ENCODE measurements at regions not wholly inside any gene's neighbourhood (a gene's known extent, or its start where the extent isn't known, plus 50 kb on each side); places are given as distances from the start of the nearest gene placed in this dataset.

- peaks cover 29% of the 10 kb centered on the region for H3K4me1 Mint-ChIP-seq
- no peaks in the 10 kb centered on the region for H3K27me3 Mint-ChIP-seq (ENCODE audit: low read depth)
- H3K36me3 Mint-ChIP-seq (ENCODE audit: low read depth), result no peaks in the 10 kb centered on the region
- H3K9me3 Mint-ChIP-seq, result peaks cover 4% of the 10 kb centered on the region
- H3K27ac Mint-ChIP-seq (ENCODE audit: unreplicated experiment), result no peak overlapping the region
- no peak overlapping the region for H3K4me3 Mint-ChIP-seq
- TF ChIP-seq CTCF (conservative IDR thresholded peaks at IDR 0.05), result no peak
- DNase-seq (ENCODE audit: low read depth, low spot score), result no peak
These were observed 113.5 kb upstream of the KIRREL3 start for GRCh38 chr11:127114035-127114434.

- H3K4me3 Mint-ChIP-seq, result no peak overlapping the region
- H3K4me1 Mint-ChIP-seq, result peaks cover 30% of the 10 kb centered on the region
- peak overlapping the region; percentile 79 for H3K27ac Mint-ChIP-seq (ENCODE audit: unreplicated experiment)
These were observed 110.0 kb upstream of the KIRREL3 start for GRCh38 chr11:127110542-127110941.

GRCh38 chr11:127109796-127110480, 109.4 kb upstream of the KIRREL3 start:
- peaks cover 1% of the 10 kb centered on the region for H3K9me3 Mint-ChIP-seq
- no peak overlapping the region for H3K4me3 Mint-ChIP-seq
- peaks cover 34% of the 10 kb centered on the region for H3K4me1 Mint-ChIP-seq
- H3K27me3 Mint-ChIP-seq (ENCODE audit: low read depth), result no peaks in the 10 kb centered on the region
- no peak for TF ChIP-seq CTCF (conservative IDR thresholded peaks at IDR 0.05)
- H3K27ac Mint-ChIP-seq (ENCODE audit: unreplicated experiment), result no peak overlapping the region
- no peak for DNase-seq (ENCODE audit: low read depth, low spot score)
- no peaks in the 10 kb centered on the region for H3K36me3 Mint-ChIP-seq (ENCODE audit: low read depth)

More at GRCh38 chr11:127110542-127110941, 110.0 kb upstream of the KIRREL3 start:
- no peaks in the 10 kb centered on the region for H3K36me3 Mint-ChIP-seq (ENCODE audit: low read depth)
- TF ChIP-seq CTCF (conservative IDR thresholded peaks at IDR 0.05), result no peak
- peaks cover 4% of the 10 kb centered on the region for H3K9me3 Mint-ChIP-seq
- H3K27me3 Mint-ChIP-seq (ENCODE audit: low read depth), result no peaks in the 10 kb centered on the region
- DNase-seq (ENCODE audit: low read depth, low spot score), result no peak

- no peak for DNase-seq (ENCODE audit: low read depth, low spot score)
- Mint-ChIP-seq H3K36me3 (ENCODE audit: low read depth) (no peaks in the 10 kb centered on the region), H3K4me1 (peaks cover 42% of the 10 kb centered on the region), H3K4me3 (no peak overlapping the region), H3K27me3 (ENCODE audit: low read depth) (no peaks in the 10 kb centered on the region), H3K9me3 (no peaks in the 10 kb centered on the region), H3K27ac (ENCODE audit: unreplicated experiment) (no peak overlapping the region)
- no peak for TF ChIP-seq CTCF (conservative IDR thresholded peaks at IDR 0.05)
These were observed 108.3 kb upstream of the KIRREL3 start for GRCh38 chr11:127108838-127109237.

GRCh38 chr11:127106938-127107337, 106.4 kb upstream of the KIRREL3 start:
- Mint-ChIP-seq H3K27me3 (ENCODE audit: low read depth) (no peaks in the 10 kb centered on the region), H3K36me3 (ENCODE audit: low read depth) (no peaks in the 10 kb centered on the region), H3K4me3 (no peak overlapping the region), H3K4me1 (peaks cover 51% of the 10 kb centered on the region), H3K27ac (ENCODE audit: unreplicated experiment) (no peak overlapping the region), H3K9me3 (no peaks in the 10 kb centered on the region)
- TF ChIP-seq CTCF (conservative IDR thresholded peaks at IDR 0.05), result no peak
- no peak for DNase-seq (ENCODE audit: low read depth, low spot score)

Measured in neural crest cell (in vitro differentiated cells).